Psoas muscle (tissue), 7 donors: ENCODE measurements at regions not wholly inside any gene's neighbourhood (a gene's known extent, or its start where the extent isn't known, plus 50 kb on each side); places are given as distances from the start of the nearest gene placed in this dataset.
"Not testable (repeated sequence)": the region's sequence is repeated elsewhere in the genome, so short reads cannot be mapped to it uniquely, and the experiment has no call there.

Experiments
- ATAC-seq, 4 donors: fragments of 200-7000 bp; cut with Tn5 transposase; one replicate each; pipeline ENCODE4 v1.9.1; 2020; ENCODE audit warnings: moderate library complexity in 3 of 4, mild to moderate bottlenecking in 2 of 4
- DNase-seq, 2 donors: peaks; one replicate each; pipeline ENCODE4 v3.0.0-alpha.2; 2020
- H3K27ac ChIP-seq: fragments of 200-600 bp; one replicate; pipeline ENCODE4 v1.8.0; 2022
- H3K27me3 ChIP-seq, 3 donors: fragments of 200-600 bp in 1 of 3; one replicate each; pipeline versions ENCODE4 v1.6.1 to v1.8.0; 2013 to 2022; ENCODE audit warnings: low read length in 2 of 3, mild to moderate bottlenecking in 2 of 3, moderate library complexity in 1 of 3; ENCODE audit not compliant: insufficient read depth in 3 of 3
- H3K36me3 ChIP-seq, 2 donors: fragments of 200-600 bp in 1 of 2; one replicate each; pipeline versions ENCODE4 v1.6.1 to v1.8.0; 2013 to 2022; ENCODE audit warnings: low read depth in 1 of 2, mild to moderate bottlenecking in 1 of 2, moderate library complexity in 1 of 2; ENCODE audit not compliant: insufficient read depth in 1 of 2
- H3K4me1 ChIP-seq: fragments of 200-600 bp; one replicate; pipeline ENCODE4 v1.8.0; 2022
- H3K4me3 ChIP-seq: fragments of 200-600 bp; one replicate; pipeline ENCODE4 v1.8.0; 2022; ENCODE audit warnings: mild to moderate bottlenecking
- H3K9me3 ChIP-seq: fragments of 200-600 bp; one replicate; pipeline ENCODE4 v1.8.0; 2022
- CTCF ChIP-seq: fragments of 200-600 bp; IDR thresholded peaks from one replicate; pipeline ENCODE4 v1.8.0; 2022; ENCODE audit warnings: antibody characterized with exemption
- WGBS, 3 donors: extraction: QIAGEN DNeasy Blood & Tissue Kit; methylation state at CpG; one replicate each; pipeline versions ENCODE4 v1.1.6 to v1.1.7; 2013; 5-methylcytosine and 5-hydroxymethylcytosine counted together
- intact Hi-C, 2 donors: fragments of 100-400 bp; cut with DNase I; formaldehyde crosslinking; loops; one replicate each; pipeline versions ENCODE4 v1.11.0 to v1.14.2; 2022
- donor health status: healthy with polysubstance abuse.
- donor health status: DM: no; HTN: no; CAD: no; lungs with moderate emphysema.
- donor health status: Bipolar disorder and iron deficiency.
- donor health status: healthy.
- donor health status: DM: yes; HTN: yes; CAD: no.
- donor health status: DM: no; HTN: no; CAD: no.
- donor health status: DM: yes; HTN: yes; CAD: no.

DNA sequence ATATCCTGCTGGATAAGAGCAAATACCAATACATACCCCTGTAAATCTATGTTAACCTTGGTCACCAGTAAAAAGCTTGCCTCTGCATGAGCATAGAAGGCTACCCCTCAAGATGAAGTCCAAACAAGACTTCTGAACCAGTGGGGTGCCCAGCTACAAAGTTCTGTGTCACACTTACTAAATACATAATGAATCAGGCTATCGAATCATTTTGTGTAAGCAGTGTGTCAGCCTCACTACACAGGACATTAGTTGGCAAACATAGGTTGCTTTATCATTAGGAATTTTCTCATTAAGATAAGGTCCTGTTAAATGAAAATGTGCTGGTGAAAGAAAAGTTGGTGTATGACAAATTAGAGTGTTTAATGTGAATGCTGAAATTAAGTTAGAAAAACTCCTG lies 452.0 kb downstream of the MFSD1 start:
- 94 to 95% (median 94%) methylated on average over 1 of the region's 1 CpG for WGBS, 3 donors
- ATAC-seq = no peak
- Histone ChIP-seq H3K27me3 (no peaks in the 10 kb centered on the region), H3K4me3 (no peak overlapping the region), H3K27ac (no peak overlapping the region), H3K36me3 (no peaks in the 10 kb centered on the region), H3K4me1 (no peaks in the 10 kb centered on the region), H3K9me3 (peaks cover 12% of the 10 kb centered on the region)
- TF ChIP-seq CTCF = no peak
- no peak for DNase-seq
- intact Hi-C loops = loop anchor here in 1 of 2 donors (10.0 kb wide), 1 partner anchor 339 kb away; no protein-coding TSS in a partner anchor

DNA sequence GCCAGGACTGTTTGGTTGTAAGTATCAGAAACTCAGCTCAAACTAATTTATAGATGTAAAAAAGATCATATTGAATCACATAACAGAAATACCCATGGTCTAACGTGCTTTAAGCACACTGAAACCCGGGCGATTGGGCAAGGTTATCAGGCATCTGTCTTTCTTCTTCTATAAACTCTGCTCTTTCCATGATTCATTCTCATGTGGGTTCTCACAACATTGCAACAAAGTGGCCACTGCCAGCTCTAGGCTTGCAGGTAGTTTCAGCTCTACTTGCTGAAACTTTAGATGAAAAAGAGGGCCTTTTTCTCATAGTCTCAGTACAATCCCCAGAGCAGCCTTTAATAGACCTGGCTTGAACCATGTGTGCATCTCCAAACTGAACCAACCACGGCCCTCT lies 456.1 kb downstream of the MFSD1 start:
- DNase-seq (no peak), ATAC-seq (no peak)
- Histone ChIP-seq H3K9me3 (peaks cover 2% of the 10 kb centered on the region), H3K27ac (no peak overlapping the region), H3K27me3 (no peaks in the 10 kb centered on the region), H3K4me1 (no peaks in the 10 kb centered on the region), H3K36me3 (no peaks in the 10 kb centered on the region), H3K4me3 (no peak overlapping the region)
- 72 to 77% (median 73%) methylated on average over 4 of the region's 4 CpGs for WGBS, 3 donors
- TF ChIP-seq CTCF = no peak
- intact Hi-C loops = loop anchor here (5.0 to 10.0 kb wide), 2 partner anchors 341 to 343 kb away; no protein-coding TSS in a partner anchor

DNA sequence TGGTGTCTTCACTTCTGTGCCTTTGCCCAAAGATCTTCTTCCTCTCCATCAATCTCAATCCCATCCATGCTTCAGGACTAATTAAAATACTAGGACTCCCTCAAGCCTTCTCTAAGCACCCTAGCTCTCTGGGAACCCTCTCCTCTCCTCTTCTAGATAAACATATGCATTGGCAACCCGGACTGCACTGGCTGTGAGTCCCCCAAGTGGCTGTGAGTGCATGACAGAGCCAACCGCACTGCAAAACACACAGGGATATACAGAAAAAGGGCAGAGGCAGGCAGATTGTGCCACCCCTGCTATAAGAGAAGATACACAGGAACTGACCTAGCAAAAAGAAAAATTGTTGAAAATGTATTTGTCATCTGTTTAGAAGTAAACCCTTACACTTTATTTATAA lies 457.1 kb downstream of the MFSD1 start:
- no peak overlapping the region for H3K27ac ChIP-seq
- DNase-seq (no peak), ATAC-seq (no peak)
- no peak for TF ChIP-seq CTCF
- H3K27me3 ChIP-seq = no peaks in the 10 kb centered on the region
- no peaks in the 10 kb centered on the region for H3K36me3 ChIP-seq
- WGBS, 3 donors = 48 to 52% (median 50%) methylated on average over 2 of the region's 2 CpGs
- H3K4me1 ChIP-seq = no peaks in the 10 kb centered on the region
- no peaks in the 10 kb centered on the region for H3K9me3 ChIP-seq
- intact Hi-C loops = loop anchor here (5.0 to 10.0 kb wide), 2 partner anchors 342 to 344 kb away; no protein-coding TSS in a partner anchor
- no peak overlapping the region for H3K4me3 ChIP-seq

GRCh38 chr3:159260049-159260662 lies 458.3 kb downstream of the MFSD1 start:
- DNase-seq (no peak), ATAC-seq (peak in 2 of 4 donors; percentile 50 to 74)
- WGBS, 3 donors = 20 to 22% (median 21%) methylated on average over 5 of the region's 5 CpGs
- Histone ChIP-seq H3K9me3 (no peaks in the 10 kb centered on the region), H3K4me3 (no peak overlapping the region), H3K4me1 (no peaks in the 10 kb centered on the region), H3K27ac (no peak overlapping the region), H3K27me3 (no peaks in the 10 kb centered on the region), H3K36me3 (no peaks in the 10 kb centered on the region)
- intact Hi-C loops = loop anchor here (1.0 to 10.0 kb wide), 5 partner anchors 413 to 747 kb away; no protein-coding TSS in a partner anchor
- peak; percentile 83 for TF ChIP-seq CTCF

DNA sequence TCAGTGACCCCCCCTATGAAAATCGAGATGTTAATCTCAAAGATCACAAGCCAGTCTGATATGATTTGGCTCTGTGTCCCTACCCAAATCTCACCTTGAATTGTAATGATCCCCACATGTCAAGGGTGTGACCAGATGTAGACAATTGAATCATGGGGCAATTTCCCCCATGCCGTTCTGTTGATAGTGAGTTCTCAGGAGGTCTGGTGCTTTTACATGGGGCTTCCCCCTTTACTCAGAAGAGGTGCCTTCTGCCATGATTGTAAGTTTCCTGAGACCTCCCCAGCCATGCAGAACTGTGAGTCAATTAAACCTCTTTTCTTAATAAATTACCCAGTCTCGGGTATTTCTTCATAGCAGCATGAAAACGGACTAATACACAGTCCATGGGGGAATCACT lies 459.5 kb downstream of the MFSD1 start:
- H3K27me3 ChIP-seq, H3K9me3 ChIP-seq, H3K27ac ChIP-seq, ATAC-seq, H3K36me3 ChIP-seq, H3K4me3 ChIP-seq, DNase-seq, H3K4me1 ChIP-seq: not testable (repeated sequence)
- 54 to 61% (median 56%) methylated on average over 4 of the region's 4 CpGs for WGBS, 3 donors
- intact Hi-C loops = loop anchor here (5.0 to 10.0 kb wide), 4 partner anchors 414 to 746 kb away; no protein-coding TSS in a partner anchor
